HG02798 (cell line): ENCODE measurements at regions not wholly inside any gene's neighbourhood (a gene's known extent, or its start where the extent isn't known, plus 50 kb on each side); places are given as distances from the start of the nearest gene placed in this dataset.
"Not testable (repeated sequence)": the region's sequence is repeated elsewhere in the genome, so short reads cannot be mapped to it uniquely, and the experiment has no call there.

Source experiments
- ATAC-seq: cut with Tn5 transposase; IDR thresholded peaks from one replicate; pipeline ENCODE4 v1.9.1; 2021; ENCODE audit warnings: mild to moderate bottlenecking; ENCODE audit not compliant: unreplicated experiment, poor library complexity

- no peak for ATAC-seq
Measured at GRCh38 chr1:182172699-182173098, 111.2 kb upstream of the ZNF648 start.

GRCh38 chr1:182170891-182171461, 109.5 kb upstream of the ZNF648 start:
- peak; percentile 55 for ATAC-seq

DNA sequence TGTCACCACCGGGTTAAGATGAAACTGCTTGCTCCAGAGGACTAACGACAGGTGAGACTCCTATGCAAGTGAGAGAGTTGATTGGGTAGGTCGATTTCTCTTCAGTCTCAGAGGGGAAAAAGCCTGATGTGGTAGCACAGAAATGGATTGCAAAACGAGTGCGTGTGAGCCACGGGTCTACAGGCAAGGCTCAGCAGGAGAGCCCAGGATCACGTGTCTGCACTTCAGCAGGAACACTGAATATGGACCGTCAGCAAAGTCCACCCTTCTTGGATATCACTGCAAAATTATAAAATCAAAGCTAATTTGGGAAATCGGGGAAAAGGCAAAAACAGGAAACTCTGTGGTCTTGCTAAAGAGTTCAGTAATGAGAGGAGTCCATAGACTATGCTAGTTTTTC, 107.7 kb upstream of the ZNF648 start:
- ATAC-seq, result no peak

- no peak for ATAC-seq
Measured at GRCh38 chr1:182166750-182167149, 105.2 kb upstream of the ZNF648 start.

DNA sequence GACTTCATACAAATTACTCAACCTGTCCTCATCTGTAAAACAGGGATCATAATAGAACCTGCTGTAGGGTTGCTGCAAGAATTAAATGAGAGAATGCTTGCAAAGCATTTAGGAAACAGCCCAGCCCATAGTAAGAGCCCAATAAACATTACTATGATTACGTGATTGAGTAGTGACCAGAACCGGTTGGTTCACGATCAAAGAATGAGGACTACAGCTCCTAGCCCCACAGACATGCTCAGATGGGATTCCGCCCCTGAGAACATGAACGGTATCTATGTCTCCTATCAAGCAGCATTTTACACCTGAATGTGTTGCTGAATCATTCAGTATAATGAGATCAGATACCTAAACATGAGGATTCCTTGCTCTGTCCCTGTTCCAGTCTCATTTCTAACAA, 104.8 kb upstream of the ZNF648 start:
- ATAC-seq, result no peak

- ATAC-seq, result no peak
Measured at GRCh38 chr1:182164273-182164672, 102.8 kb upstream of the ZNF648 start.

- ATAC-seq, result no peak
Measured at GRCh38 chr1:182163821-182164223, 102.3 kb upstream of the ZNF648 start.

- no peak for ATAC-seq
Measured at GRCh38 chr1:182159443-182159842, 97.9 kb upstream of the ZNF648 start.

- no peak for ATAC-seq
Measured at GRCh38 chr1:182157187-182157586, 95.7 kb upstream of the ZNF648 start.

DNA sequence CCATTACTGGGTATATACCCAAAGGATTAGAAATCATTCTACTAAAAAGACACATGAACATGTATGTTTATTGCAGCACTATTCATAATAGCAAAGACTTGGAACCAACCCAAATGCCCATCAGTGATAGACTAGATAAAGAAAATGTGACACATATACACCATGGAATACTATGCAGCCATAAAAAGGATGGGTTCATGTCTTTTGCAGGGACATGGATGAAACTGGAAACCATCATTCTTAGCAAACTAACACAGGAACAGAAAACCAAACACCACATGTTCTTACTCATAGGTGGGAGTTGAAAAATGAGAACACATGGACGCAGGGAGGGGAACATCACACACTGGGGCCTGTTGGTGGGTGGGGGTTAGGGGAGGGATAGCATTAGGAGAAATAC, 92.9 kb upstream of the ZNF648 start:
- ATAC-seq, result not testable (repeated sequence)

GRCh38 chr1:182149411-182149965, 88.0 kb upstream of the ZNF648 start:
- no peak for ATAC-seq

- ATAC-seq, result no peak
Measured at GRCh38 chr1:182147951-182148350, 86.4 kb upstream of the ZNF648 start.

- ATAC-seq, result peak; percentile 91
Measured at GRCh38 chr1:182147136-182147820, 85.8 kb upstream of the ZNF648 start.

DNA sequence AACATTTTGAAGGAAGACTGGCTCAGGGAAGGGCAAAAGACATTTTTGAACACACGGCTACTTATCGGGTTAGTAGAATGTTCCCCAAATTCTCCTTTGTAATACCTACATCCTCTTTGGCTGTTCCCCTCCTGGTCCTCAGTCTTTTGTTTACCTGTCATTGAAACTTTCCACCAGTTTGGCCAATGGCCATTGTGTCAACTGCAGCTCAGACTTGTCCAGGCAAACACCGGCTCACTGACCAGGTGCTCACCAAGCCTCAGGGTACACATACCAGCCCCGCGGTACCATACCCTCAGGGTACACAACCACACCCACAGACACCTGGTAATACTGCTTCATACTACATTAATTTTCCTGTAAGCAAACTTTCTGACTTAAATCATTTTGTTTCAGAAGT, 84.8 kb upstream of the ZNF648 start:
- no peak for ATAC-seq

- ATAC-seq, result no peak
Measured at GRCh38 chr1:182145441-182145840, 83.9 kb upstream of the ZNF648 start.

GRCh38 chr1:182144646-182145030, 83.1 kb upstream of the ZNF648 start:
- no peak for ATAC-seq

DNA sequence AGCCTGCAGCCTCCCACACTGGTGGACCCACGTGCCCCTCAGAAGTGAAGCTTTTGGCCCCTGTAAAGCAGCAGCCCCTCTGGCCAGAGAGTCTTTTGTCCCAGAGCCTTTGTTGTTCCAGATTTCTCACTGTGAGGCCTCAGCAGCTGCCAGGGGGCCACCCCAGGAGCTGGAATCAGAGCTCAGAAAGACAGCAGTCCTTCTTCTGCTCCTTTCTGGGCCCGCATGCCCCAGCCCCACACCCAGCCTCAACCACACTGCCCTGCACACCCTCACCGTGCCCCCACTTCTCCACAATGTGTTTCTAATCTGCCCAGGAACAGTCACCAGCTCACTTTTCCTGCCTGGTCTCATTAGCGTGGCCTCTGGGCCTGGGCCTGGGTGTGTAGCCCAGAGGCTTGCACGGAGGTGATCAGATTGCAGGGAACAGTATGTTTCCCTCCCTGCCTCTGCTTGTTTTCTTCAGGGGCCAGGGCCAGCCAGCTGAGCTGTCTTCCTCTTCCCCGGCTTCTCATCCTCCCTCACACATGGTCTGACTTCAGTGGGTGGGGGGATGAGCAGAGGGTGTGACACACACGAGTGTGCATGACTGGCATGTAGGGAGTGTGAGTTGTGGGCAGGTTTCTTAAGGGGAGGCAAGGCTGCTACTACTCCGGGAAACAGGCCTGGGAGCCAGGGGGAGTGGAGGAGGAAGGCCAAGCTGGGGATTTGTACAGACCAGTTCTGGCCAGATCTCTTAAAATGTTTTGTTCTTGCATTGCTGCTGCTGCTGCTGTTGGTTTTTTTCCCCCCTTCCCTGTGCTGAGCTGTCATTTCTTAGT, 82.5 kb upstream of the ZNF648 start:
- no peak for ATAC-seq

DNA sequence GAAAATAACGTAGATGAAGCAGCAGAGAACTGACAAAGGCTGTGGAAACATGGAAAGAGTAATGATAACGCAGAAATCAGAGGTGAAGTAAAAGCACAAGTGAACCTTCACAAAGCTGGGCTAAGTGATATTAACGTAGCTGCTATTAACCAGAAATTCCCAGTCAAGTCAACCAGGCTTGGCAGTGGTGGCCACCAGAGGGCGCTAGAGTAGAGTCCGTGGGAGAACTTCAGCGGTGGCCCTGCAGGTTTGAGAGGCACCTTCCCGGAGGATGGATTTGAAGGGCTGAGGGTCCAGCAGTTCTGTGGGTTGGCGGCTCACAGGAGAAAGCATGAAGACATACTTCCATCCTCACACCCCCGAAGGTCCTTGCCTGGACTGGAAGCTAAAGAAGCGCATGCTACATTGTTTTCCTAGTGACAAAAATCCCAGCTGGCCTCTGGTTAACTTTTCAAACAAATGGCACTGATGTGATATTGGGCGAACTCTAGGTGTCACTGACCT, 81.7 kb upstream of the ZNF648 start:
- no peak for ATAC-seq

DNA sequence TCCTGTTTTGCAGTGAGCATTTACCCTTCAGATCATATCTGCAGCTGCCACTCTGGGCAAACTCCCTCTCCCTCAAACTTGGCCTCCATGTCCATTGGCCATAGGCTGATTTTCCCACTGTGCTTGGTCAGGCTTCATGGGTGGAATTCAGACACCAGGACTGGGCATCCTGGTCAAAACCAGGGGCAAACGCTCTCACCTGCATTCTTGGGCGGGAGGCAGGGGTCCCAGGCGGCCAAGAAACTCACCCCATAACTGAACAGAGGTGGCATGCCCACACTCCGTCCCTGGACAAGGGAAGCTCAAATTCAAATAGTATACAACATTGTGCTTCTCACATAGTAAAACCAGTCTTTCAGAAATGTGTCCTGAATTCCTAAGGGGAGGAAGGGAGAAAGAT, 81.1 kb upstream of the ZNF648 start:
- ATAC-seq, result no peak

DNA sequence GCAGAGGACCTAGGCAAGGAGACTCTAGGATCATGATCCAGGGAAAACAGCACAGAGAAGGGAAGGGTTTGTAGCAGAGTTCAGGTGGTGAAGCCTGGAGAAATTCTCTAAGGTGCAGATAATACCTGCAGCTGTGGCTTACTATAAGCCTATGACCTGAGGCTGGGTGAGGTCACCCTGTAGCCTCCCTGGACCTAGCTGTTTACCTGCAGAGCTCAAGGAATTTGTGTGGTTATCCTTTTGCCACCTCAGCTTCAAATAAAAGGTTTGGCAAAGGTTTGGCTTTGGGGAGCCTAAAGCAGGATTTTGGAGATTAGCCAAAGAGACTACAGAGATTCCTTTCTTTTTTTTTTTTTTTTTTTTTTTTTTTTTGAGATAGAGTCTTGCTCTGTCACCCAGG, 79.5 kb upstream of the ZNF648 start:
- ATAC-seq, result no peak

DNA sequence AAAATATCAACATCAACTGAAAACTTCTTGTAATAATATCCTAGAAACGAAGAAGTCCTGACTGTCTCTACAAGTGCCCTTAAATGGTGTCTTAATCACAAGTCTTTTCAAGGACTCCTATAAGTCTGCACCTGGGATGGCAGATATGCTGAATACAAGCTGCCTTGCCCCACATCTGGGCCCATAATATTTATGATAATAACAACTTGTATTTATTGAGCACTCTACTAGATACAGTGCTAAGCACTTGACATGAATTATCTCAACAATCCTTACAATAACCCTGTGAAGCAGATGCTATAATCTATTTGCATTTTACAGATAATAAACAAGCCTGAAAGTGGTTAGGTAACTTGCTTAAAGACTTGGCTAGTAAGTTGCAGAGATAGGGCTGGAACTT, 78.0 kb upstream of the ZNF648 start:
- ATAC-seq, result no peak
